A172 (cell line): ENCODE measurements at regions not wholly inside any gene's neighbourhood (a gene's known extent, or its start where the extent isn't known, plus 50 kb on each side); places are given as distances from the start of the nearest gene placed in this dataset.
A peak's percentile ranks its signal among the peaks of the same experiment; 100 is the strongest.

Source experiments
- DNase-seq: peaks from one replicate; pipeline ENCODE4 v3.0.0-alpha.2; 2015; ENCODE audit warnings: low spot score

DNA sequence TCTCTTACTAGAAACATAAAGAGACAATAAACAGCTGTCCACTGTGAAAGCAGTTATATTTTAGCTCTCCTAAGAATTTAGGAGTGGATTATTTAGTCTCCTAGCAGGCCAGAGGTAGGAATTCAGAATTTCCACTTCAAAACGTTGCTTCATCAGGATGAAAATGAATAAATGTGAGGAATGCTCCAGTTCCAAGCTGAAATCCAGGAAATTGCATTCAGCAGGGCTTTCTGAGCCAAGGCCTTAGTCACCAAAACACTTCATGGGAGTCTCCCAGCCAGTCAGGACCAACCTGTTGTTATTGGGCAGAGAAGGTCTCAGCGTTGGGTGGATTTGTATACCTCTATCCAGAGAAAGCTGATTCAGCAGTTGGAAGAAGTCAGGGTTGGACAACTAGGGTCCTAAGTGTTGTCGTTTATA is 1040.3 kb downstream of the TLE1 start:
- peak; percentile 71 for DNase-seq

DNA sequence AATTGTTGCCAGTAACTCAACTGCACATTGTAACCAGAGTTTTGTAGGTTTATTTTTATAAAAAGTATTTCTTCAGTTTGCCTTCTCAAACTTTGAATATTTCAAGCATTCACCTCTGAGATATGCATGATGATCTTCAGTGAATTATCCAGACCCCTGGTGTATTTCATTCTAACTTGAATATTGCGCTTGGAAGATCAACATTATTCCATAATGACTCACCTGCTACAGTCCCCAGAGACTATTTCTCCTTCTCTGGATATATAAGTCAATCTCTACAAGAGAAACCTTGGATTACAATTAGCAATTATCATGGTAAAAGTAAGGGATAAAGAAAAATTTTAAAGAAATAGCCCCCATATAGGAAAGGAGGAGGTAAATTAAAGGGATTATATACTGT is 1041.0 kb downstream of the TLE1 start:
- DNase-seq = peak; percentile 53

DNA sequence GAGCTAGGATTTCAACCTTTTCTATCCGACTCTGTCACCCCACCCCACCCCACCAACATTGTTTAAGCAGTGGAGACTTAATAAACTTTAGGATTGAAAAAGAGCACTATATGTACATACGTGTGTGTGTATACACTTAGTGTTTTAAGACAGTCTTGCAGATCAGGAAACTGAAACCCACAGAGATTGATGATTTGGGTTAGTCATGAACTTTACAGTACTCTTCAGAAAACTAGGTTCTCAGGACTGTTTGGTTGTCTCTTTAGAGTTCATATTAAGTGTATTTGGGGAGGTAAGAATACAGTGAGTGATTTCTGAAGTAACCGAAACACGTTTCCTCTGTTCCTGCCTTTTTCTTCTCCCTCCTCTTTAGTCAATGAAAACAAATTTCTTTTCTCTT is 1043.1 kb downstream of the TLE1 start:
- no peak for DNase-seq

DNA sequence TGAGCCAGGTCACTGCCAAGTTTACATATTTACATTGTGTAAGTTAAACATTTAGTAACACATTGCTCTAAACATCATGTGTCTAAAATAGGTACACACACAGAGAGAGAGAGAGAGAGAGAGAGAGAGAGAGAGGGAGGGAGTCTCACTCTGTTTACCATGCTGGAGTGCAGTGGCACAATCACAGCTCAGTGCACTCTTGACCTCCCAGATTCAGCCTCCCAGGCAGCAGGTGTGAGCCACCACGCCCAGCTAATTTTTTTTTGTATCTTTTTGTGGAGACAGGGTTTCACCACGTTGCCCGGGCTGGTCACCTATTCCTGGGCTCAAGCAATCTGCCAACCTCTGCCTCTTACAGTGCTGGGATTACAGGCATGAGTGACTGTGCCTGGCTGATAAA is 1045.3 kb downstream of the TLE1 start:
- DNase-seq = no peak

GRCh38 chr9:80635065-80635464 is 1054.3 kb downstream of the TLE1 start:
- DNase-seq = no peak

- no peak for DNase-seq
Observed at GRCh38 chr9:80632041-80632440, 1057.3 kb downstream of the TLE1 start.

- DNase-seq = no peak
Observed at GRCh38 chr9:80622508-80622907, 1050.7 kb downstream of the TLE4 start.

- DNase-seq = no peak
Observed at GRCh38 chr9:80619356-80619755, 1047.6 kb downstream of the TLE4 start.

DNA sequence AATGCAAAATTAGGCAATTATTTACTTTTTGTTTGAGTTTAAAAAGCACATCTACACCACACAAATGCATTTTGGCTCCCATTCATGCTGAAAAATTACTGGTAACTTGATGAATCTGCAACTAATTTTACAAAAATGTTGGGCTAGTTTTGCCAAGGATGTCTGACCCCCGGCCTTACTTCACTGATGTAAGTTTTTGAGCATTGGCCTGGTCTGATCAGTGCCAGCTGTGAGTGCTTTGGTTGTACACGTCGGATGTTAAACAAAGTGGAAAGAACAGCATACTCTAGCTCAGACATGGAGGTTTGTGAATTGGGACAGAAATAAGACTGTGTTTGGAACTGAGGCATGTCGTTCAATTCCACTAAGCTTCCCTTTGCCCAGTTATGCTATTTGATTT is 1044.2 kb downstream of the TLE4 start:
- DNase-seq = no peak

DNA sequence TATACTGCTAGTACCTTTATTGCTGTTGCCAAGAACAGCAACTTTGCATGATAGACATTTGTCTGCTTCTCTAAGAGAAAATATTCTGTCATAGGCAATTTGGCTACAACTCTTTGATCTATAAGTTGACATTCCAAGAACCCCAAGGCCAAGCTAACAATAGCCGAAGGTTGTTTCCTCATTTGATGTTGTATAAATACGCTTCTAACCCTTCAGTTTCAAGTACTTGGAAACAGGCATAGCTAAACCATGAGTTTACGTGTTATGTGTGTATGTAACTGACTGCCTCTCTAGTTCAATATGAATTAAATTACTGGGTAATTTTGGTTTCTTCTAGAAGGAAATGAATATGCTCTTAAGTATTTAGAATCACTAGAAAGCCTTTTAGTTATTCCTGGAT is 1034.0 kb downstream of the TLE4 start:
- no peak for DNase-seq

DNA sequence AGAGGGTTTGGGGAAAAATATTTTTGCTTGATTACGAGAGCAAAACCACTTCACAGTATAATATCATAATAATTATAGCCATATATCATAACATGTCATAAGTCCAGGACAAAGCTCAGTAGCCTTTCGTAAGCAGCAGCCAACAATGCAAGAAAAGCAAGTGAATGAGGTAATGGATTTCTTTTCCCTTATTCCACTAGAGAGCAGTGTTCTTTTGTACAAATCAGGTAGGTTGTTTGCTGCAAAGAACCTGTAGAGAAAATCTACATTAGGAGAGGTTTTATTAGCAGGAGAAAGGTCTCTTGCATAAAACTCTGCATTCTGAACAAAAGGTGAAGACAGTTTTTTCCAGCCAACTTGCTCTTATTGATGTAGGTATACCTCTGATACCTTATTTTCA is 1033.4 kb downstream of the TLE4 start:
- DNase-seq = peak; percentile 46

GRCh38 chr9:80602291-80602690 is 1030.5 kb downstream of the TLE4 start:
- DNase-seq = no peak

DNA sequence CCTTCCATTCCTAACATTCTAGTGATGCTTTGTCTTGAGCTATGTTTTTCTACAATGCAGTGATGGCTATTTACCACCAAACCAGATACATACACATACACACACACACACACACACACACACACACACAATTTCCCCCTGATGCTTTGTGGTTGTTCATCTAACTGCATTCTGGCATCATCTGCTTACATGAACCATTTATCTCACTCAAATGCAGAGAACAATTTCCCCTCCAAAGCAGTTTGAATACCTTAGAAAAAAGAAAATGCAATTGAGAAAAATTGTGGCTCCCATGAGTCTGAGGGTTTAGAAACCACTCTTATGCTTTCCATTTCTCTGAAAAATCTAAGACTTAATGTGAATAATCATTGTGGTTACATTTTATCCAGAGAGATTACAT is 1024.8 kb downstream of the TLE4 start:
- no peak for DNase-seq

DNA sequence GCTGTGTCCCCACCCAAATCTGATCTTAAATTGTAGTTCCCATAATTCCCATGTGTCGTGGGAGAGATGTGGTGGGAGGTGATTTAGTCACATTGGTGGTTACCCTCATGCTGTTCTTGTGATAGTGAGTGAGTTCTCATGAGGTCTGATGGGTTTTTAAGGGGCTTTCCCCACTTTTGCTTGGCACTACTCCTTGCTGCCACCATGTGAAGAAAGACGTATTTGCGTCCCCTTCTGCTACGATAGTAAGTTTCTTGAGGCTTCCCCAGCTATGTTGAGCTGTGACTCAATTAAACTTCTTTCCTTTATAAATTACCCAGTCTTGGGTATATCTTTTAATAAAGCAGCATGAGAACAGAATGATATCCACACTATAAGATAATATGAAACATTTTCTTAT is 1023.4 kb downstream of the TLE4 start:
- DNase-seq = no peak

- DNase-seq = no peak
Observed at GRCh38 chr9:80592413-80592812, 1020.6 kb downstream of the TLE4 start.

DNA sequence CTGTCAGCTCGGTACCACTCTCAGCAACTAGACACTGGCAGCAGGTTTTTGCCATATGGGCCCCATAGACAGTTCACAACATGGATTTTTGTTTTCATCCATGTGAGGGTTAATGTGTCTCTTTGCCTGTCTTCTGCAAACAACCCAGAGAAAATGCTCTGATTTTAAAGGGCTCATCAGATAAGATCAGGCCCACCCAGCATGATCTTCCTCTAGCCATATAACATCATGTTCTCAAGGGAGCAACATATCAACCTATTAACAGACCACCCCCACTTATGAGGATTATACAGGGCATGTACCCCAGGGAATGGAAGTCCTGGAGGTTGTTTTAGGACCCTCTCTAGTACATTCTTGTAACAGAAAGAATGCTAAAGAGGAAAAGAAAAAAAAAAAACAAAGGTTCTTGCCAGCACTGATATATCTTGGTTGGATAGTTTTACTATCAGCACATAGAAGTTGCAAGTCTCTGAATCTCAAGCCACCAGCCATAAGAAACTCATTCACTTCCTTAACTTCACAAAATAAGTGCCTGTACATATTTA is 1015.1 kb downstream of the TLE4 start:
- no peak for DNase-seq

- DNase-seq = no peak
Observed at GRCh38 chr9:80571953-80572352, 1000.2 kb downstream of the TLE4 start.

- DNase-seq = no peak
Observed at GRCh38 chr9:80569236-80569635, 997.5 kb downstream of the TLE4 start.

DNA sequence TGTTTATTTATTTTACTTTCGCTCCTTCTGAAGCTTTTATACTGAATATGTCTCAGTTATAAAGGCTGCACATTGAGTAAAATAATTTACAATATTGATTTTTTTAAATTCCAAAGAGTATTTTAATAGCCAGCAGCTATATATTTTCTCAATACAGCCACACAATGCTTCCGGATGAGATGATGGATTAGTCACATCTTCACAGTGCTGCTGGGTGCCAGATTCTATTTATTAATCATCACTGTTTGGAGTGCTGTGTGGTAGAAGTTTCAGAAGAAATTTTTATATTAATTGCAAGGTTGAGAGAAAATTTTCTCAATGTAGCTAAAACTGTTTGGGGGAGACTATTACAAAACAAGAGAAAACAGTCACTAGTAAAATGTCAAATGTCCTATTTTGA is 989.8 kb downstream of the TLE4 start:
- no peak for DNase-seq

DNA sequence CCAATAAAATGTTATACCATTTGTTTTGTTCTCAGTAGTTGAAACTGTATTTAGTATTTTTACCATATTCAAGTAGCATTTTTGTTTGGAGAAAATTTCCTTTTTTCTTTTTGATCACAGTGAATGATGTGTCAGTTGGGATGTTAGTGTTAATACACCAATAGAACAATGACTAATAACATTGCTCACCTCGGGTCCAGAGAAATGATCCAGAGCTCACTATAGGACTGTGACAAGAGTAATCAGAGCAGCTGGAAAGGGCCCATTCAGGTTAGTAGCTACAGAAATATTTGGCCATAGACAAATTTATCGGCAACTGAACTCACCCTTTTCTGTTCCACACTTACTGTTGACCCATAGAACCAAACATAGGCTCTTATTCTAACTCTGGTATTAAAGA is 989.2 kb downstream of the TLE4 start:
- DNase-seq = no peak

- DNase-seq = no peak
Observed at GRCh38 chr9:80557256-80557655, 985.5 kb downstream of the TLE4 start.

- no peak for DNase-seq
Observed at GRCh38 chr9:80556631-80557030, 984.9 kb downstream of the TLE4 start.

DNA sequence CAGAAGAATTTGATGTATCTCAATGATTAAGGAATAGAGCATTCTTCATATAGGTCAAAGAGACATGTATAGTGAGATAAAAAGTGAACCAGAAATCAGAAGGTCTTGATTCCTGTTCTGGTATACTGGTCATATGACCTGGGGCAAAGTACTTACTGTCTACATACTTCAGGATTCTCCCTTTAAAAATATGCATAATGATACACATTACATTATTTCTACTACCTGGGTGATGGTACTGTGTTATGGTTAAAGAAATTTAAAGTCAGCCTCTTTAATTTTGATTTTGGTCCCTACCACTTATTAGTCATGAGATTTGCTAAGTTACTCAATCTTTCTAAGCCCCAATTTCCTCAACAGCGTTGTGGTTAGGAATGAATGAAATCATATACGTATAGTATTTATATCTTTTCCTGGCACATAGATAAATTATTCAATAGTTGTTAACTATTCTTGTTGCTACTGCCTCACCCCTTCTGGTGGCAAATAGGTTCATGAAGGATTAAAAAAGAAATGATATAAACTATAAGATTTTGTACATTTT is 984.1 kb downstream of the TLE4 start:
- DNase-seq = no peak

GRCh38 chr9:80554856-80555255 is 983.1 kb downstream of the TLE4 start:
- no peak for DNase-seq
